ENCODE measurements at regions not wholly inside any gene's neighbourhood (a gene's known extent, or its start where the extent isn't known, plus 50 kb on each side); places are given as distances from the start of the nearest gene placed in this dataset.

DNA sequence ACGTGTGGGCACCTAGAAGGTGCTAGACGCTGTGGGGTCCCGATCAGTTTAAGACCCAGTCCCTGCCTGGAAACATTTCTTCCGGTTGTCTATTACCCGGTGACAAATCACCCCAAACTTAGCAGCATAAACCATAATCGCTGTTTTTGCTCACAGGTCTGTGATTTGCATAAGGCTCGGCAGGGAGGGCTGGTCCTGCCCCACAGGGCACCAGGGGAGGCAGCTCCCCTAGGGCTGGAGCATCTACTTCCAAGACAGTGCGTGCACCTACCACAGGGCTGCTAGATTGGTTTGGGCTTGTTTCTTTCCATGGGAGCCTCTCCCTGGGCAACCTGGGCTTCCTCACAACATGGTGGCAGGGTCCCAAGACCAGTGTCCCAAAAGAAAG is 214.5 kb upstream of the CIBAR2 start:
- Histone ChIP-seq H3K27me3 (replicated peaks; ENCODE audit: insufficient read depth) (no peaks in the 10 kb centered on the region), H3K36me3 (ENCODE audit: low read depth) (no peaks in the 10 kb centered on the region), H3F3A (ENCODE audit: insufficient read depth) (peaks cover 15% of the 10 kb centered on the region; the same call in 1 of the 2 replicates), H3K27ac (no peak overlapping the region), H3K79me2 (ENCODE audit: insufficient read depth) (peaks cover 73% of the 10 kb centered on the region), H3K9ac (no peak overlapping the region), H3K4me2 (ENCODE audit: unreplicated experiment) (no peak overlapping the region), H3K4me3 (no peak overlapping the region), H3K9me3 (ENCODE audit: low read depth) (no peaks in the 10 kb centered on the region), H2AFZ (no peak overlapping the region), H4K20me1 (ENCODE audit: insufficient read depth) (no peaks in the 10 kb centered on the region; the same call in 1 of the 2 replicates), H3K4me1 (ENCODE audit: insufficient read depth) (peaks cover 25% of the 10 kb centered on the region), H3K9me2 (ENCODE audit: insufficient read depth) (no peaks in the 10 kb centered on the region)
- TF ChIP-seq EZH2phosphoT487 (IDR thresholded peaks at IDR 0.05; ENCODE audit: insufficient read depth, low read depth) (no peak), EZH2 (IDR thresholded peaks at IDR 0.05; ENCODE audit: insufficient read depth, poor library complexity, severe bottlenecking) (no peak)
- DNase-seq, result no peak
- in situ Hi-C loops (cut with MboI), result no loop called here
- 97 to 98% methylated on average over 8 of the region's 8 CpGs for WGBS, 2 experiments (ENCODE audit: low coverage in 1 of 2, low lambda C conversion rate in 2 of 2, missing lambda C conversion rate in 2 of 2)

DNA sequence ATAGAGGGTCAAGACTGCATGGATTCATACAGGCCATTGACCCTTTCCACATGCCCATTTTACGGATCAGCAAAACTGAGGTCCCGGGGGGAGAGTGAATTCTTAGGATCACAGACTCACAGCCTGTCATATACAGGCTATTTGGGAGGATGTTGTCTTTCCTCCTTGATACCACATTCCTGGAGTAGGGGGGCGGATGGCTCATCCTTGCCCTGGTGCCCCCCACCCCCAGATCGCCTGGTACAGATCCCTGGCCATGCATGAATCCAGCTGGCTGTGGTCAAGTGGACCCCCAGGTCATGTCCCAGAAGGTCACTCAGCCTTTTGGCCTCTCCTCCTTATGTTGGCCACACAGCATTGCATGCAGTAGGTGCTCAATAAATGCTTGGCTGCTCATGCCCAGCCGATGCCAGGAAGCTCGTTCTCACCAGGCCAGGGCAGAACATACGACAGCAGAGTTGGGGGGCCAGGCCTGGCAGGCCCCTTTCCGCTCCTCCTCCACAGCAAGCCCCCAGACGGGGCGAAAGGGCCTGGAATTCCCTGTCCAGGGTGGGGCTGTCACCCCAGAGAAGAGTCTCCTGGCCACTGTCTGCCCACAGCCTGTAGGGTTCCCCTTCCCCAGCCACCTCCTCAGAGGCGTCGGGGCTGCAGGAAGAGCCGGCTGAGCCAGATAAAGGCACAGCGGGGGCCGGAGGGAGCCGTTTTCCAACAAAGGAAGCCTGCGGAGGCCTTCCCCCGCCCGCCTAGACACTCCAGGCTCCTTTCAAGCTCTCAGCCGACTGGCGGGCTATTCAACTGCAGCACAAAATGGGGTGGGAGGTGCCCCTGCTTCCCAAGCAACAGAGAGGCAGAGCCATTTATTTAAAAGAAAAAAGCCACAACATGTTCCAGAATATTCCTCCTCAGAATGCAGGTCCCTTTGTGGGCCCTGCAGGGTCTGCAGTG is 215.7 kb upstream of the CIBAR2 start:
- no peak overlapping the region for H2AFZ ChIP-seq
- no peak for DNase-seq
- no peaks in the 10 kb centered on the region for H3K9me3 ChIP-seq (ENCODE audit: low read depth)
- no peak overlapping the region for H3K4me3 ChIP-seq
- H3K27ac ChIP-seq, result no peak overlapping the region
- H3K9me2 ChIP-seq (ENCODE audit: insufficient read depth), result no peaks in the 10 kb centered on the region
- in situ Hi-C loops (cut with MboI), result no loop called here
- WGBS, 2 experiments (ENCODE audit: low coverage in 1 of 2, low lambda C conversion rate in 2 of 2, missing lambda C conversion rate in 2 of 2), result 67 to 68% methylated on average over 21 of the region's 21 CpGs
- H3K4me1 ChIP-seq (ENCODE audit: insufficient read depth), result peaks cover 16% of the 10 kb centered on the region
- peaks cover 75% of the 10 kb centered on the region for H3K79me2 ChIP-seq (ENCODE audit: insufficient read depth)
- H4K20me1 ChIP-seq (ENCODE audit: insufficient read depth), result no peaks in the 10 kb centered on the region; the same call in 1 of the 2 replicates
- H3K4me2 ChIP-seq (ENCODE audit: unreplicated experiment), result no peak overlapping the region
- peaks cover 7% of the 10 kb centered on the region; the same call in 1 of the 2 replicates for H3F3A ChIP-seq (ENCODE audit: insufficient read depth)
- no peak overlapping the region for H3K9ac ChIP-seq
- no peak for TF ChIP-seq EZH2phosphoT487 (IDR thresholded peaks at IDR 0.05; ENCODE audit: insufficient read depth, low read depth)
- no peaks in the 10 kb centered on the region for H3K27me3 ChIP-seq (replicated peaks; ENCODE audit: insufficient read depth)
- no peaks in the 10 kb centered on the region for H3K36me3 ChIP-seq (ENCODE audit: low read depth)

DNA sequence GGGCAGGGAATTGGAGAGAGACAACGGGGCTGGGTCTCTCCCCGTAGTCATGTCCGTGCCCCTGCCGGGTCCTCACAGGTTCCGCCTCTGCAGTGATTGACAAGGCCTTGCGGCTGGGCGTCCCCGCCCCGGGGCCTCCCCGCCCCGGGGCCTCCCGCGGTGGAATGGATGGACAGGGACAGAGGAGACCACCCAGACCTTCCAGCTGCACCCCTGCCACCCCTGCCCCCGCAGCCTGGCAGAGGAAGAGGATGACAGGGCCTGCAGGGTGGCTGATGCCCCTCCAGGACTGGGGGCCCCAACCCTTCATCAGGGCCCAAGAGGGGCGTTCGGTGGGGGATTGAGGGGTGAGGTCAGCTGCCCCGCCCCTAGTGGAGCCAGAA is 216.4 kb upstream of the CIBAR2 start:
- H3K4me1 ChIP-seq (ENCODE audit: insufficient read depth), result peaks cover 11% of the 10 kb centered on the region; the same call in 1 of the 2 replicates
- WGBS, 2 experiments (ENCODE audit: low coverage in 1 of 2, low lambda C conversion rate in 2 of 2, missing lambda C conversion rate in 2 of 2), result 76 to 80% methylated on average over 9 to 14 of the region's 17 CpGs
- no peak overlapping the region for H3K27ac ChIP-seq

DNA sequence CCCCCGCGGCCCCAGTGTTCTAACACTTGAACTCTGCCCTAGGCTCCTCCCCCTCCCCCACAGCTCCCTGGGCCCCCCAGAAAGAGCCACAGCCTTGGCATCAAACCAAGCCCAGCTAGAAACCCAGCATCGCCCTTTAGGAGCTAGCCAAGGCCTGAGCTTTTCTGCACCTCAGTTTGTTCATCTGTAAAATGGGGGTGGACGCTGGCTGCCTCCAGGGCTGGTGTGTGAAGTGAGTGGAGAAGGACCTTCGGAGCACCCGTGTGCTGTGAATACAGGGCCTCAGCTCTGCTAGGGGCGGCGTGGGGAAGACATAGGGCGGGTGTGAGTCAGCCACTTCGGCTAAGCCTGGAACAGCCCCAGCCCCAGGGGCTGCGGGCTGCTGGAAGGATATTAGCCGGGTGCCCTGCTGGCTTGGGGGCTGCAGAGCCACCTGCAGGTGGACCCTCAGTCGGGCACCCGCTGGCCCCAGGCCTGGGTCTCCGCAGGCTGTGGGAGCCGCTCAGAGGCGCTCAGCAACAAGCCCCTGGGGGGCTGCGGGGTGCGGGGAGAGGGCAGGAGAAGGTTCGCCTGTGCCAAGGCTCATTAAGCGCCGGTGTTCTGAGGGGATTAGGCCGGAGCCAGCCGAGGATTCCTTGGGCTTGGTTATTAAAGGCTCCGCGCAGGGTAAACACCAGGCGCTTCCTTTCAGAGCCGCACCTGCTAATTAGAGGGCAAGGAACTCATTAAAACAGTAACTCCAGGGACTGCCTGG is 217.0 kb upstream of the CIBAR2 start:
- no peak overlapping the region for H3K9ac ChIP-seq
- DNase-seq, result peak; percentile 44
- H3K36me3 ChIP-seq (ENCODE audit: low read depth), result no peaks in the 10 kb centered on the region
- H3K4me1 ChIP-seq (ENCODE audit: insufficient read depth), result peaks cover 11% of the 10 kb centered on the region; the same call in 1 of the 2 replicates
- peaks cover 68% of the 10 kb centered on the region for H3K79me2 ChIP-seq (ENCODE audit: insufficient read depth)
- in situ Hi-C loops (cut with MboI), result no loop called here
- H2AFZ ChIP-seq, result no peak overlapping the region
- H4K20me1 ChIP-seq (ENCODE audit: insufficient read depth), result no peaks in the 10 kb centered on the region; the same call in 1 of the 2 replicates
- H3K27me3 ChIP-seq (replicated peaks; ENCODE audit: insufficient read depth), result no peaks in the 10 kb centered on the region
- H3K9me2 ChIP-seq (ENCODE audit: insufficient read depth), result no peaks in the 10 kb centered on the region
- H3K9me3 ChIP-seq (ENCODE audit: low read depth), result no peaks in the 10 kb centered on the region
- no peak overlapping the region for H3K27ac ChIP-seq
- no peaks in the 10 kb centered on the region for H3F3A ChIP-seq (ENCODE audit: insufficient read depth)
- 76 to 77% methylated on average over 24 to 28 of the region's 28 CpGs for WGBS, 2 experiments (ENCODE audit: low coverage in 1 of 2, low lambda C conversion rate in 2 of 2, missing lambda C conversion rate in 2 of 2)
- no peak overlapping the region for H3K4me2 ChIP-seq (ENCODE audit: unreplicated experiment)
- TF ChIP-seq EZH2 (IDR thresholded peaks at IDR 0.05; ENCODE audit: insufficient read depth, poor library complexity, severe bottlenecking) (no peak), EZH2phosphoT487 (IDR thresholded peaks at IDR 0.05; ENCODE audit: insufficient read depth, low read depth) (no peak)
- H3K4me3 ChIP-seq, result no peak overlapping the region

More for the DNA sequence above, 216.4 kb upstream of the CIBAR2 start:
- in situ Hi-C loops (cut with MboI), result no loop called here
- no peak overlapping the region for H3K9ac ChIP-seq
- TF ChIP-seq EZH2 (IDR thresholded peaks at IDR 0.05; ENCODE audit: insufficient read depth, poor library complexity, severe bottlenecking), result no peak
- TF ChIP-seq EZH2phosphoT487 (IDR thresholded peaks at IDR 0.05; ENCODE audit: insufficient read depth, low read depth), result no peak
- no peaks in the 10 kb centered on the region for H3K27me3 ChIP-seq (replicated peaks; ENCODE audit: insufficient read depth)
- H2AFZ ChIP-seq, result no peak overlapping the region
- H3K9me3 ChIP-seq (ENCODE audit: low read depth), result no peaks in the 10 kb centered on the region
- no peak for DNase-seq
- no peaks in the 10 kb centered on the region for H3K36me3 ChIP-seq (ENCODE audit: low read depth)
- no peaks in the 10 kb centered on the region; the same call in 1 of the 2 replicates for H4K20me1 ChIP-seq (ENCODE audit: insufficient read depth)
- H3K4me2 ChIP-seq (ENCODE audit: unreplicated experiment), result no peak overlapping the region
- no peaks in the 10 kb centered on the region for H3K9me2 ChIP-seq (ENCODE audit: insufficient read depth)
- 0 out of 2 replicates have a peak, but pooled peaks cover under 1% of the 10 kb centered on the region for H3F3A ChIP-seq (ENCODE audit: insufficient read depth)
- peaks cover 68% of the 10 kb centered on the region for H3K79me2 ChIP-seq (ENCODE audit: insufficient read depth)
- no peak overlapping the region for H3K4me3 ChIP-seq
